OCI-LY7 (cell line): ENCODE measurements at regions not wholly inside any gene's neighbourhood (a gene's known extent, or its start where the extent isn't known, plus 50 kb on each side); places are given as distances from the start of the nearest gene placed in this dataset.

Experiments used
- EZH2phosphoT487 ChIP-seq: fragments of 200-600 bp; sonication (generic); IDR thresholded peaks from 2 replicates; pipeline ENCODE4 v1.6.1; 2018; ENCODE audit warnings: low read depth, borderline replicate concordance, mild to moderate bottlenecking, mixed run types, antibody characterized with exemption, low read length, moderate library complexity, mixed read lengths
- TF ChIP-seq, protein P1 (sequence below): fragments of 200-600 bp; sonication (generic); conservative IDR thresholded peaks from 2 replicates; pipeline ENCODE4 v1.5.1; 2014; ENCODE audit warnings: mild to moderate bottlenecking, antibody characterized with exemption, low read length, moderate library complexity, mixed read lengths

- TF ChIP-seq, protein P1, sequence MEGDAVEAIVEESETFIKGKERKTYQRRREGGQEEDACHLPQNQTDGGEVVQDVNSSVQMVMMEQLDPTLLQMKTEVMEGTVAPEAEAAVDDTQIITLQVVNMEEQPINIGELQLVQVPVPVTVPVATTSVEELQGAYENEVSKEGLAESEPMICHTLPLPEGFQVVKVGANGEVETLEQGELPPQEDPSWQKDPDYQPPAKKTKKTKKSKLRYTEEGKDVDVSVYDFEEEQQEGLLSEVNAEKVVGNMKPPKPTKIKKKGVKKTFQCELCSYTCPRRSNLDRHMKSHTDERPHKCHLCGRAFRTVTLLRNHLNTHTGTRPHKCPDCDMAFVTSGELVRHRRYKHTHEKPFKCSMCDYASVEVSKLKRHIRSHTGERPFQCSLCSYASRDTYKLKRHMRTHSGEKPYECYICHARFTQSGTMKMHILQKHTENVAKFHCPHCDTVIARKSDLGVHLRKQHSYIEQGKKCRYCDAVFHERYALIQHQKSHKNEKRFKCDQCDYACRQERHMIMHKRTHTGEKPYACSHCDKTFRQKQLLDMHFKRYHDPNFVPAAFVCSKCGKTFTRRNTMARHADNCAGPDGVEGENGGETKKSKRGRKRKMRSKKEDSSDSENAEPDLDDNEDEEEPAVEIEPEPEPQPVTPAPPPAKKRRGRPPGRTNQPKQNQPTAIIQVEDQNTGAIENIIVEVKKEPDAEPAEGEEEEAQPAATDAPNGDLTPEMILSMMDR: no peak
- TF ChIP-seq EZH2phosphoT487: no peak
Observed at GRCh38 chr17:71417142-71417541, 703.7 kb upstream of the SOX9 start.
